Esophagus squamous epithelium (tissue), 5 donors: ENCODE measurements at regions not wholly inside any gene's neighbourhood (a gene's known extent, or its start where the extent isn't known, plus 50 kb on each side); places are given as distances from the start of the nearest gene placed in this dataset.

Experiments
- DNase-seq: peaks from one replicate; lab custom pipeline; 2025; lab: John Stamatoyannopoulos, UW
- H3K27ac ChIP-seq, 4 donors: fragments of 200-600 bp; sonication (generic); one replicate each; pipeline ENCODE4 v1.5.1; 2016 to 2019; ENCODE audit warnings: mild to moderate bottlenecking in 1 of 4
- H3K27me3 ChIP-seq, 4 donors: fragments of 200-600 bp; sonication (generic); 1 replicate in 3 of 4; 2 replicates in 1 of 4; pipeline versions ENCODE4 v1.5.1 to v1.6.0; 2017 to 2021; ENCODE audit warnings: antibody characterized with exemption in 1 of 4
- H3K36me3 ChIP-seq, 3 donors: fragments of 200-600 bp; sonication (generic); one replicate each; pipeline ENCODE4 v1.5.1; 2016 to 2019
- H3K4me1 ChIP-seq, 3 donors: fragments of 200-600 bp; sonication (generic); one replicate each; pipeline ENCODE4 v1.5.1; 2017 to 2019
- H3K4me3 ChIP-seq, 4 donors: fragments of 200-600 bp; sonication (generic); 1 replicate in 3 of 4; 2 replicates in 1 of 4; pipeline ENCODE4 v1.5.1; 2016 to 2019; ENCODE audit warnings: mild to moderate bottlenecking in 2 of 4, moderate library complexity in 1 of 4
- H3K9me3 ChIP-seq, 3 donors: fragments of 200-600 bp; sonication (generic); one replicate each; pipeline ENCODE4 v1.5.1; 2016 to 2019
- POLR2A ChIP-seq, 4 donors: fragments of 450-650 bp; IDR thresholded peaks; one replicate each; pipeline ENCODE4 v1.6.1; 2017; ENCODE audit warnings: antibody characterized with exemption in 4 of 4, mild to moderate bottlenecking in 4 of 4, moderate library complexity in 3 of 4
- WGBS, 2 donors: methylation state at CpG; one replicate each; pipeline ENCODE4 v1.1.5; 2018; 5-methylcytosine and 5-hydroxymethylcytosine counted together
- intact Hi-C: fragments of 100-400 bp; cut with DNase I; formaldehyde crosslinking; loops from one replicate; pipeline ENCODE4 v1.15.0; 2022
- TF ChIP-seq, protein P1 (sequence below), 6 experiments: fragments of 450-650 bp in 4 of 6; fragments of 200-600 bp in 2 of 6; sonication (generic) in 2 of 6; IDR thresholded peaks; one replicate each; pipeline ENCODE4 v1.5.1; 2016 to 2019; ENCODE audit warnings: antibody characterized with exemption in 6 of 6, mild to moderate bottlenecking in 4 of 6, moderate library complexity in 4 of 6
- donor health status: DM: yes; HTN: yes; CAD: no.

GRCh38 chr7:1292972-1293830, 60.5 kb downstream of the UNCX start:
- H3K4me3 ChIP-seq: no peak overlapping the region
- H3K27me3 ChIP-seq: peaks cover 0 to 92% (median 15%) of the 10 kb centered on the region in 4 donors
- no peak for DNase-seq
- H3K4me1 ChIP-seq: peaks cover 12 to 32% (median 22%) of the 10 kb centered on the region in 3 donors
- WGBS, 2 donors: 56 to 67% methylated on average over 7 to 8 of the region's 24 CpGs
- no peak overlapping the region for H3K27ac ChIP-seq
- TF ChIP-seq POLR2A (IDR thresholded peaks at IDR 0.05): no peak
- TF ChIP-seq, protein P1, sequence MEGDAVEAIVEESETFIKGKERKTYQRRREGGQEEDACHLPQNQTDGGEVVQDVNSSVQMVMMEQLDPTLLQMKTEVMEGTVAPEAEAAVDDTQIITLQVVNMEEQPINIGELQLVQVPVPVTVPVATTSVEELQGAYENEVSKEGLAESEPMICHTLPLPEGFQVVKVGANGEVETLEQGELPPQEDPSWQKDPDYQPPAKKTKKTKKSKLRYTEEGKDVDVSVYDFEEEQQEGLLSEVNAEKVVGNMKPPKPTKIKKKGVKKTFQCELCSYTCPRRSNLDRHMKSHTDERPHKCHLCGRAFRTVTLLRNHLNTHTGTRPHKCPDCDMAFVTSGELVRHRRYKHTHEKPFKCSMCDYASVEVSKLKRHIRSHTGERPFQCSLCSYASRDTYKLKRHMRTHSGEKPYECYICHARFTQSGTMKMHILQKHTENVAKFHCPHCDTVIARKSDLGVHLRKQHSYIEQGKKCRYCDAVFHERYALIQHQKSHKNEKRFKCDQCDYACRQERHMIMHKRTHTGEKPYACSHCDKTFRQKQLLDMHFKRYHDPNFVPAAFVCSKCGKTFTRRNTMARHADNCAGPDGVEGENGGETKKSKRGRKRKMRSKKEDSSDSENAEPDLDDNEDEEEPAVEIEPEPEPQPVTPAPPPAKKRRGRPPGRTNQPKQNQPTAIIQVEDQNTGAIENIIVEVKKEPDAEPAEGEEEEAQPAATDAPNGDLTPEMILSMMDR (IDR thresholded peaks at IDR 0.05): no peak
- intact Hi-C loops: no loop called here
- no peaks in the 10 kb centered on the region for H3K9me3 ChIP-seq
- H3K36me3 ChIP-seq: no peaks in the 10 kb centered on the region

DNA sequence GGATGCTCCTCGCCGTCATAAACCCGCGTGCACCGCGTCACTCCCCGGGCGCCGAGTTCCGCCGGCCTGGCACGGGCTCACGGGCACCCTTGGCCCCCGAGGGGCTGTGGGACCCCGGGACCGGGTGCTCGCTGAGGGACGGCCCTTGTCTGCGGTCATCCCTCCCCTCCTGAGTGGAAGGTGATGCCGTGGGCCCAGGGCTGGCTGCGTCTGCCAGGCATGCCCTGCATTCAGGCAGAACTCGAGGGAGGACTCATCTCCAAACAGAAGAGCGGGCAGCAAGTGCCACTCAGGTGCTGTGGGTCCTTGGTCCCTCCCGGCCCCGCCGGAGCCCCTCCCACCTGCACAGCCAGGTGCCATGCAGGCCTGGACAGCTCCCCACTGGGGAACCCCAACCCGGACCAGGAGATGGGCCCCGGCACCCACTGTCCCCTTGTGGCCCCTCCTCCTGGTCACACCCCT, 61.3 kb downstream of the UNCX start:
- H3K36me3 ChIP-seq: no peaks in the 10 kb centered on the region
- 87 to 88% methylated on average over 13 to 14 of the region's 28 CpGs for WGBS, 2 donors
- H3K4me1 ChIP-seq: peaks cover 12 to 32% (median 22%) of the 10 kb centered on the region in 3 donors
- no peaks in the 10 kb centered on the region for H3K9me3 ChIP-seq
- TF ChIP-seq, protein P1 (IDR thresholded peaks at IDR 0.05): no peak
- no peak for TF ChIP-seq POLR2A (IDR thresholded peaks at IDR 0.05)
- intact Hi-C loops: no loop called here
- H3K4me3 ChIP-seq: no peak overlapping the region
- DNase-seq: no peak
- H3K27me3 ChIP-seq: peaks cover 0 to 92% (median 15%) of the 10 kb centered on the region in 4 donors
- no peak overlapping the region for H3K27ac ChIP-seq

GRCh38 chr7:1295776-1296355, 63.2 kb downstream of the UNCX start:
- H3K27me3 ChIP-seq: peaks cover 0 to 92% (median 14%) of the 10 kb centered on the region in 4 donors
- intact Hi-C loops: no loop called here
- 67 to 75% methylated on average over 2 to 3 of the region's 13 CpGs for WGBS, 2 donors
- H3K4me3 ChIP-seq: no peak overlapping the region
- no peaks in the 10 kb centered on the region for H3K9me3 ChIP-seq
- no peak overlapping the region for H3K27ac ChIP-seq
- H3K4me1 ChIP-seq: peaks cover 2 to 19% (median 7%) of the 10 kb centered on the region in 3 donors
- H3K36me3 ChIP-seq: no peaks in the 10 kb centered on the region
- TF ChIP-seq, protein P1 (IDR thresholded peaks at IDR 0.05): no peak
- TF ChIP-seq POLR2A (IDR thresholded peaks at IDR 0.05): no peak
- DNase-seq: no peak

DNA sequence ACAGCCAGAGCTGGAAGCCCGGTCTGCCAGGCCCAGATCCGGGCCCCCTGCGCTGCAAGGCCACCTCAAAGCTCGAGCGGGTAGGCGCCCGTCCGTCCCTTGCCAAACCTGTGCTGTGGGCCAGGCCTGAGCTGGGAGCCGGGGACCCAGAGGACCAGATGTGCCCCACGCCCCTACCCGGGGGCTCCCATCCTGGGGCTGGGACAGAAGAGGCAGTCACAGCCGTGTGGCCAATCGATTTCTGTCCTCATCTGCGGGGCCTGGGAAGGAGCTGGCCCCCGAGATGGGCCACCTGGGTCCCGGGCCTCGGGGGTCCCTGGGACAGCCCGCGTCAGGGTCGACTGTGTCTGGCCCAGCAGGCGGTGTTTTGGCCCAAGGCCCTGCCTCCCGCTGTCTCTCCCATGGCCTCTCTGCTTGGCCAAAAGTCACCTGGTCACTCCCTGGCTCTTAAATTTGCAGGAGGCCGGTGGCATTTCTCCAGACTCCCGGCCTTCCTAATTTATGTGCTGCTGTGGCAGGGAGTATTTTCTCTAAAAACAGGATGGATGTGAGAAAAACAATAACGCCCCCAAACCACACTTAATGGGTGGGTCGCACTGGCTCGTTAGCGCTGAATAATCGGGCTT, 63.8 kb downstream of the UNCX start:
- Histone ChIP-seq H3K27me3 (peaks cover 0 to 92% (median 13%) of the 10 kb centered on the region in 4 donors), H3K4me1 (peaks cover 0 to 13% (median 7%) of the 10 kb centered on the region in 3 donors), H3K36me3 (no peaks in the 10 kb centered on the region), H3K4me3 (no peak overlapping the region), H3K9me3 (no peaks in the 10 kb centered on the region), H3K27ac (no peak overlapping the region)
- intact Hi-C loops: no loop called here
- no peak for DNase-seq
- TF ChIP-seq, protein P1 (IDR thresholded peaks at IDR 0.05): no peak
- no peak for TF ChIP-seq POLR2A (IDR thresholded peaks at IDR 0.05)
- 0% methylated on average over 1 of the region's 29 CpGs; no CpG with 5 or more reads in 1 of the 2 donors for WGBS, 2 donors
